Fibroblast of the aortic adventitia (primary cell): ENCODE measurements at regions not wholly inside any gene's neighbourhood (a gene's known extent, or its start where the extent isn't known, plus 50 kb on each side); places are given as distances from the start of the nearest gene placed in this dataset.

ENCODE experiments used
- DNase-seq: peaks from one replicate; pipeline ENCODE4 v3.0.0-alpha.2; 2010; ENCODE audit warnings: low read depth
- H3K4me3 ChIP-seq: 2 replicates; pipeline ENCODE4 v1.5.1; 2011; ENCODE audit warnings: low read depth, mild to moderate bottlenecking, control low read depth, low read length, moderate library complexity
- CTCF ChIP-seq: IDR thresholded peaks from 2 replicates; pipeline ENCODE4 v1.5.1; 2011; ENCODE audit warnings: mild to moderate bottlenecking, low read length, control low read depth, inconsistent platforms; ENCODE audit not compliant: insufficient read depth

GRCh38 chr12:71230542-71230941 is 72.7 kb upstream of the TSPAN8 start:
- H3K4me3 ChIP-seq: no peak overlapping the region
- no peak for TF ChIP-seq CTCF
- DNase-seq: no peak

GRCh38 chr12:71223139-71223538 is 65.3 kb upstream of the TSPAN8 start:
- DNase-seq: peak; percentile 28
- TF ChIP-seq CTCF: no peak
- H3K4me3 ChIP-seq: no peak overlapping the region

GRCh38 chr12:71222436-71222835 is 64.6 kb upstream of the TSPAN8 start:
- TF ChIP-seq CTCF: no peak

GRCh38 chr12:71220260-71220659 is 62.5 kb upstream of the TSPAN8 start:
- no peak for TF ChIP-seq CTCF
- H3K4me3 ChIP-seq: no peak overlapping the region
- DNase-seq: no peak

More at GRCh38 chr12:71222436-71222835, 64.6 kb upstream of the TSPAN8 start:
- DNase-seq: no peak
- H3K4me3 ChIP-seq: no peak overlapping the region

GRCh38 chr12:71219224-71219623 is 61.4 kb upstream of the TSPAN8 start:
- no peak for TF ChIP-seq CTCF
- no peak for DNase-seq
- no peak overlapping the region for H3K4me3 ChIP-seq

GRCh38 chr12:71218616-71219015 is 60.8 kb upstream of the TSPAN8 start:
- H3K4me3 ChIP-seq: no peak overlapping the region
- DNase-seq: no peak
- TF ChIP-seq CTCF: no peak

GRCh38 chr12:71216725-71217579 is 59.2 kb upstream of the TSPAN8 start:
- TF ChIP-seq CTCF: peak; percentile 67
- H3K4me3 ChIP-seq: no peak overlapping the region
- peak; percentile 79 for DNase-seq
